ENCODE measurements at regions not wholly inside any gene's neighbourhood (a gene's known extent, or its start where the extent isn't known, plus 50 kb on each side); places are given as distances from the start of the nearest gene placed in this dataset.

GRCh38 chr1:209486861-209487593 lies 96.5 kb upstream of the CAMK1G start:
- no peak for DNase-seq (ENCODE audit: low spot score in 2 of 2)
- H3K27ac Mint-ChIP-seq = no peak overlapping the region
- H3K4me1 Mint-ChIP-seq = peaks cover 4% of the 10 kb centered on the region
- no peaks in the 10 kb centered on the region for H3K9me3 Mint-ChIP-seq
- ATAC-seq = no peak
- no peak overlapping the region for H3K4me3 Mint-ChIP-seq
- H3K36me3 Mint-ChIP-seq = no peaks in the 10 kb centered on the region

- H3K4me1 Mint-ChIP-seq = no peaks in the 10 kb centered on the region
- ATAC-seq (no peak), DNase-seq (ENCODE audit: low spot score in 2 of 2) (no peak)
- H3K4me3 Mint-ChIP-seq = no peak overlapping the region
- H3K9me3 Mint-ChIP-seq = peaks cover 3% of the 10 kb centered on the region
- no peaks in the 10 kb centered on the region for H3K36me3 Mint-ChIP-seq
- no peak overlapping the region for H3K27ac Mint-ChIP-seq
Measured at GRCh38 chr1:209490013-209490412, 93.5 kb upstream of the CAMK1G start.

- Mint-ChIP-seq H3K4me3 (no peak overlapping the region), H3K36me3 (no peaks in the 10 kb centered on the region), H3K27ac (no peak overlapping the region), H3K4me1 (no peaks in the 10 kb centered on the region), H3K9me3 (peaks cover 5% of the 10 kb centered on the region)
- no peak for DNase-seq (ENCODE audit: low spot score in 2 of 2)
- no peak for ATAC-seq
Measured at GRCh38 chr1:209491031-209491430, 92.5 kb upstream of the CAMK1G start.

GRCh38 chr1:209491496-209491895 lies 92.0 kb upstream of the CAMK1G start:
- H3K36me3 Mint-ChIP-seq = no peaks in the 10 kb centered on the region
- no peak overlapping the region for H3K27ac Mint-ChIP-seq
- ATAC-seq (no peak), DNase-seq (ENCODE audit: low spot score in 2 of 2) (no peak)
- peaks cover 5% of the 10 kb centered on the region for H3K9me3 Mint-ChIP-seq
- H3K4me3 Mint-ChIP-seq = no peak overlapping the region
- no peaks in the 10 kb centered on the region for H3K4me1 Mint-ChIP-seq

- no peak for DNase-seq (ENCODE audit: low spot score in 2 of 2)
Measured at GRCh38 chr1:209491897-209492296, 91.6 kb upstream of the CAMK1G start.

GRCh38 chr1:209493559-209493958 lies 90.0 kb upstream of the CAMK1G start:
- no peak for DNase-seq (ENCODE audit: low spot score in 2 of 2)
- H3K36me3 Mint-ChIP-seq = no peaks in the 10 kb centered on the region
- no peak overlapping the region for H3K27ac Mint-ChIP-seq
- no peak for ATAC-seq
- no peaks in the 10 kb centered on the region for H3K4me1 Mint-ChIP-seq
- H3K9me3 Mint-ChIP-seq = peaks cover 9% of the 10 kb centered on the region
- H3K4me3 Mint-ChIP-seq = no peak overlapping the region

More at GRCh38 chr1:209491897-209492296, 91.6 kb upstream of the CAMK1G start:
- H3K4me3 Mint-ChIP-seq = no peak overlapping the region
- no peaks in the 10 kb centered on the region for H3K36me3 Mint-ChIP-seq
- ATAC-seq = no peak
- H3K4me1 Mint-ChIP-seq = no peaks in the 10 kb centered on the region
- peaks cover 8% of the 10 kb centered on the region for H3K9me3 Mint-ChIP-seq
- H3K27ac Mint-ChIP-seq = no peak overlapping the region

GRCh38 chr1:209497729-209498128 lies 85.8 kb upstream of the CAMK1G start:
- ATAC-seq (no peak), DNase-seq (ENCODE audit: low spot score in 2 of 2) (no peak)
- no peaks in the 10 kb centered on the region for H3K4me1 Mint-ChIP-seq
- H3K27ac Mint-ChIP-seq = no peak overlapping the region
- H3K9me3 Mint-ChIP-seq = peaks cover 22% of the 10 kb centered on the region
- no peaks in the 10 kb centered on the region for H3K36me3 Mint-ChIP-seq
- H3K4me3 Mint-ChIP-seq = no peak overlapping the region

- DNase-seq (ENCODE audit: low spot score in 2 of 2) = no peak
- Mint-ChIP-seq H3K36me3 (no peaks in the 10 kb centered on the region), H3K4me1 (no peaks in the 10 kb centered on the region), H3K9me3 (peaks cover 16% of the 10 kb centered on the region), H3K4me3 (no peak overlapping the region), H3K27ac (no peak overlapping the region)
- ATAC-seq = no peak
Measured at GRCh38 chr1:209500993-209501392, 82.5 kb upstream of the CAMK1G start.

GRCh38 chr1:209503196-209503595 lies 80.3 kb upstream of the CAMK1G start:
- H3K4me3 Mint-ChIP-seq = no peak overlapping the region
- H3K9me3 Mint-ChIP-seq = peaks cover 13% of the 10 kb centered on the region
- no peak for ATAC-seq
- no peak for DNase-seq (ENCODE audit: low spot score in 2 of 2)
- H3K4me1 Mint-ChIP-seq = no peaks in the 10 kb centered on the region
- H3K36me3 Mint-ChIP-seq = no peaks in the 10 kb centered on the region
- no peak overlapping the region for H3K27ac Mint-ChIP-seq

- DNase-seq (ENCODE audit: low spot score in 2 of 2) (no peak), ATAC-seq (no peak)
- Mint-ChIP-seq H3K4me1 (no peaks in the 10 kb centered on the region), H3K36me3 (no peaks in the 10 kb centered on the region), H3K27ac (no peak overlapping the region), H3K9me3 (peaks cover 13% of the 10 kb centered on the region), H3K4me3 (no peak overlapping the region)
Measured at GRCh38 chr1:209504571-209504970, 78.9 kb upstream of the CAMK1G start.

GRCh38 chr1:209505044-209505443 lies 78.5 kb upstream of the CAMK1G start:
- H3K4me1 Mint-ChIP-seq = no peaks in the 10 kb centered on the region
- no peak for ATAC-seq
- no peak overlapping the region for H3K4me3 Mint-ChIP-seq
- no peak overlapping the region for H3K27ac Mint-ChIP-seq
- H3K36me3 Mint-ChIP-seq = no peaks in the 10 kb centered on the region
- DNase-seq (ENCODE audit: low spot score in 2 of 2) = no peak
- H3K9me3 Mint-ChIP-seq = peaks cover 12% of the 10 kb centered on the region

- Mint-ChIP-seq H3K4me1 (no peaks in the 10 kb centered on the region), H3K4me3 (no peak overlapping the region), H3K36me3 (no peaks in the 10 kb centered on the region), H3K27ac (no peak overlapping the region), H3K9me3 (peaks cover 2% of the 10 kb centered on the region)
- ATAC-seq = no peak
- DNase-seq (ENCODE audit: low spot score in 2 of 2) = no peak
Measured at GRCh38 chr1:209506101-209506500, 77.4 kb upstream of the CAMK1G start.

- H3K4me1 Mint-ChIP-seq = no peaks in the 10 kb centered on the region
- H3K27ac Mint-ChIP-seq = no peak overlapping the region
- DNase-seq (ENCODE audit: low spot score in 2 of 2) (no peak), ATAC-seq (no peak)
- H3K36me3 Mint-ChIP-seq = no peaks in the 10 kb centered on the region
- no peak overlapping the region for H3K4me3 Mint-ChIP-seq
- H3K9me3 Mint-ChIP-seq = no peaks in the 10 kb centered on the region
Measured at GRCh38 chr1:209509039-209509438, 74.5 kb upstream of the CAMK1G start.

GRCh38 chr1:209510063-209510462 lies 73.5 kb upstream of the CAMK1G start:
- Mint-ChIP-seq H3K4me3 (no peak overlapping the region), H3K4me1 (no peaks in the 10 kb centered on the region), H3K36me3 (no peaks in the 10 kb centered on the region)

GRCh38 chr1:209511169-209511568 lies 72.3 kb upstream of the CAMK1G start:
- Mint-ChIP-seq H3K36me3 (no peaks in the 10 kb centered on the region), H3K4me3 (no peak overlapping the region), H3K27ac (no peak overlapping the region)

More at GRCh38 chr1:209510063-209510462, 73.5 kb upstream of the CAMK1G start:
- Mint-ChIP-seq H3K9me3 (no peaks in the 10 kb centered on the region), H3K27ac (no peak overlapping the region)
- ATAC-seq (no peak), DNase-seq (ENCODE audit: low spot score in 2 of 2) (no peak)

GRCh38 chr1:209512821-209513220 lies 70.7 kb upstream of the CAMK1G start:
- no peaks in the 10 kb centered on the region for H3K4me1 Mint-ChIP-seq
- H3K9me3 Mint-ChIP-seq = no peaks in the 10 kb centered on the region
- no peak for ATAC-seq
- no peak for DNase-seq (ENCODE audit: low spot score in 2 of 2)
- H3K4me3 Mint-ChIP-seq = no peak overlapping the region
- no peak overlapping the region for H3K27ac Mint-ChIP-seq
- no peaks in the 10 kb centered on the region for H3K36me3 Mint-ChIP-seq

More at GRCh38 chr1:209511169-209511568, 72.3 kb upstream of the CAMK1G start:
- DNase-seq (ENCODE audit: low spot score in 2 of 2) = no peak
- Mint-ChIP-seq H3K9me3 (no peaks in the 10 kb centered on the region), H3K4me1 (no peaks in the 10 kb centered on the region)
- ATAC-seq = no peak
